Skeletal muscle satellite cell (primary cell): ENCODE measurements at regions not wholly inside any gene's neighbourhood (a gene's known extent, or its start where the extent isn't known, plus 50 kb on each side); places are given as distances from the start of the nearest gene placed in this dataset.
"Not testable (repeated sequence)": the region's sequence is repeated elsewhere in the genome, so short reads cannot be mapped to it uniquely, and the experiment has no call there.

Source experiments
- H3K27me3 ChIP-seq: 2 replicates; pipeline ENCODE4 v1.7.0; 2013; ENCODE audit warnings: low read length; ENCODE audit not compliant: control insufficient read depth, insufficient read depth
- H3K36me3 ChIP-seq: 2 replicates; pipeline ENCODE4 v1.7.0; 2013; ENCODE audit warnings: mild to moderate bottlenecking, control low read depth, low read length; ENCODE audit not compliant: insufficient read depth
- H3K4me1 ChIP-seq: 2 replicates; pipeline ENCODE4 v1.7.0; 2013; ENCODE audit warnings: low read length; ENCODE audit not compliant: control insufficient read depth, insufficient read depth
- H3K4me2 ChIP-seq: 2 replicates; pipeline ENCODE4 v1.7.0; 2013; ENCODE audit warnings: mild to moderate bottlenecking, low read length
- H3K4me3 ChIP-seq: 2 replicates; pipeline ENCODE4 v1.7.0; 2013; ENCODE audit warnings: low read length
- H3K9ac ChIP-seq: 2 replicates; pipeline ENCODE4 v1.7.0; 2013; ENCODE audit warnings: mild to moderate bottlenecking, low read depth, low read length, moderate library complexity
- H3K9me3 ChIP-seq: replicated peaks from 2 replicates; pipeline ENCODE4 v1.7.0; 2013; ENCODE audit warnings: mild to moderate bottlenecking, control low read depth, low read length

- no peak overlapping the region for H3K9ac ChIP-seq
- H3K4me1 ChIP-seq: no peaks in the 10 kb centered on the region
- H3K4me2 ChIP-seq: no peak overlapping the region
- no peaks in the 10 kb centered on the region for H3K9me3 ChIP-seq
- no peaks in the 10 kb centered on the region for H3K27me3 ChIP-seq
- no peaks in the 10 kb centered on the region for H3K36me3 ChIP-seq
- no peak overlapping the region for H3K4me3 ChIP-seq
Measured at GRCh38 chrX:78603908-78604307, 55.2 kb downstream of the RTL3 start.

GRCh38 chrX:78595901-78596502, 63.1 kb downstream of the RTL3 start:
- no peaks in the 10 kb centered on the region for H3K4me1 ChIP-seq
- no peak overlapping the region for H3K9ac ChIP-seq
- no peaks in the 10 kb centered on the region for H3K27me3 ChIP-seq
- no peaks in the 10 kb centered on the region for H3K9me3 ChIP-seq
- no peaks in the 10 kb centered on the region for H3K36me3 ChIP-seq
- no peak overlapping the region for H3K4me3 ChIP-seq
- no peak overlapping the region for H3K4me2 ChIP-seq

- H3K4me2 ChIP-seq: no peak overlapping the region
- no peak overlapping the region for H3K9ac ChIP-seq
- no peaks in the 10 kb centered on the region for H3K36me3 ChIP-seq
- H3K4me3 ChIP-seq: no peak overlapping the region
- no peaks in the 10 kb centered on the region for H3K4me1 ChIP-seq
- no peaks in the 10 kb centered on the region for H3K9me3 ChIP-seq
- no peaks in the 10 kb centered on the region for H3K27me3 ChIP-seq
Measured at GRCh38 chrX:78593701-78594100, 65.4 kb downstream of the RTL3 start.

GRCh38 chrX:78592030-78592429, 67.1 kb downstream of the RTL3 start:
- Histone ChIP-seq H3K4me2 (no peak overlapping the region), H3K4me1 (no peaks in the 10 kb centered on the region), H3K4me3 (no peak overlapping the region), H3K36me3 (no peaks in the 10 kb centered on the region), H3K27me3 (no peaks in the 10 kb centered on the region), H3K9me3 (no peaks in the 10 kb centered on the region), H3K9ac (no peak overlapping the region)

- H3K4me1 ChIP-seq: no peaks in the 10 kb centered on the region
- H3K4me2 ChIP-seq: no peak overlapping the region
- H3K9me3 ChIP-seq: no peaks in the 10 kb centered on the region
- no peak overlapping the region for H3K4me3 ChIP-seq
- no peaks in the 10 kb centered on the region for H3K27me3 ChIP-seq
- no peaks in the 10 kb centered on the region for H3K36me3 ChIP-seq
- H3K9ac ChIP-seq: no peak overlapping the region
Measured at GRCh38 chrX:78574306-78574705, 84.8 kb downstream of the RTL3 start.

- Histone ChIP-seq H3K9ac (no peak overlapping the region), H3K36me3 (no peaks in the 10 kb centered on the region), H3K4me1 (no peaks in the 10 kb centered on the region), H3K4me3 (no peak overlapping the region), H3K4me2 (no peak overlapping the region), H3K27me3 (no peaks in the 10 kb centered on the region), H3K9me3 (no peaks in the 10 kb centered on the region)
Measured at GRCh38 chrX:78573630-78574029, 85.5 kb downstream of the RTL3 start.

- Histone ChIP-seq H3K27me3 (no peaks in the 10 kb centered on the region), H3K9ac (no peak overlapping the region), H3K36me3 (no peaks in the 10 kb centered on the region), H3K9me3 (no peaks in the 10 kb centered on the region), H3K4me1 (no peaks in the 10 kb centered on the region), H3K4me3 (no peak overlapping the region), H3K4me2 (no peak overlapping the region)
Measured at GRCh38 chrX:78571849-78572248, 87.3 kb downstream of the RTL3 start.

- no peaks in the 10 kb centered on the region for H3K36me3 ChIP-seq
Measured at GRCh38 chrX:78555401-78555980, 103.6 kb downstream of the RTL3 start.

GRCh38 chrX:78552628-78553027, 106.5 kb downstream of the RTL3 start:
- H3K4me2 ChIP-seq, H3K4me3 ChIP-seq, H3K27me3 ChIP-seq, H3K9me3 ChIP-seq, H3K9ac ChIP-seq, H3K4me1 ChIP-seq, H3K36me3 ChIP-seq: not testable (repeated sequence)

More at GRCh38 chrX:78555401-78555980, 103.6 kb downstream of the RTL3 start:
- H3K4me2 ChIP-seq: peak overlapping the region; percentile 17
- no peak overlapping the region for H3K9ac ChIP-seq
- H3K9me3 ChIP-seq: no peaks in the 10 kb centered on the region
- no peaks in the 10 kb centered on the region for H3K4me1 ChIP-seq
- H3K27me3 ChIP-seq: no peaks in the 10 kb centered on the region
- no peak overlapping the region for H3K4me3 ChIP-seq

- H3K9me3 ChIP-seq: no peaks in the 10 kb centered on the region
- H3K4me3 ChIP-seq: no peak overlapping the region
- H3K36me3 ChIP-seq: no peaks in the 10 kb centered on the region
- peak overlapping the region; percentile 20 for H3K4me2 ChIP-seq
- no peak overlapping the region for H3K9ac ChIP-seq
- no peaks in the 10 kb centered on the region for H3K27me3 ChIP-seq
- peaks cover 13% of the 10 kb centered on the region for H3K4me1 ChIP-seq
Measured at GRCh38 chrX:78548012-78548411, 111.1 kb downstream of the RTL3 start.

- H3K4me1 ChIP-seq: peaks cover 13% of the 10 kb centered on the region
- no peak overlapping the region for H3K4me3 ChIP-seq
- H3K9ac ChIP-seq: no peak overlapping the region
- H3K27me3 ChIP-seq: no peaks in the 10 kb centered on the region
- H3K4me2 ChIP-seq: no peak overlapping the region
- H3K9me3 ChIP-seq: no peaks in the 10 kb centered on the region
- H3K36me3 ChIP-seq: no peaks in the 10 kb centered on the region
Measured at GRCh38 chrX:78545233-78545632, 113.9 kb downstream of the RTL3 start.

GRCh38 chrX:78543281-78543680, 115.8 kb downstream of the RTL3 start:
- H3K4me3 ChIP-seq: no peak overlapping the region
- H3K9ac ChIP-seq: no peak overlapping the region
- no peaks in the 10 kb centered on the region for H3K9me3 ChIP-seq
- H3K4me2 ChIP-seq: no peak overlapping the region
- H3K36me3 ChIP-seq: no peaks in the 10 kb centered on the region
- H3K4me1 ChIP-seq: peaks cover 7% of the 10 kb centered on the region
- no peaks in the 10 kb centered on the region for H3K27me3 ChIP-seq
